ENCODE measurements at regions not wholly inside any gene's neighbourhood (a gene's known extent, or its start where the extent isn't known, plus 50 kb on each side); places are given as distances from the start of the nearest gene placed in this dataset.

DNA sequence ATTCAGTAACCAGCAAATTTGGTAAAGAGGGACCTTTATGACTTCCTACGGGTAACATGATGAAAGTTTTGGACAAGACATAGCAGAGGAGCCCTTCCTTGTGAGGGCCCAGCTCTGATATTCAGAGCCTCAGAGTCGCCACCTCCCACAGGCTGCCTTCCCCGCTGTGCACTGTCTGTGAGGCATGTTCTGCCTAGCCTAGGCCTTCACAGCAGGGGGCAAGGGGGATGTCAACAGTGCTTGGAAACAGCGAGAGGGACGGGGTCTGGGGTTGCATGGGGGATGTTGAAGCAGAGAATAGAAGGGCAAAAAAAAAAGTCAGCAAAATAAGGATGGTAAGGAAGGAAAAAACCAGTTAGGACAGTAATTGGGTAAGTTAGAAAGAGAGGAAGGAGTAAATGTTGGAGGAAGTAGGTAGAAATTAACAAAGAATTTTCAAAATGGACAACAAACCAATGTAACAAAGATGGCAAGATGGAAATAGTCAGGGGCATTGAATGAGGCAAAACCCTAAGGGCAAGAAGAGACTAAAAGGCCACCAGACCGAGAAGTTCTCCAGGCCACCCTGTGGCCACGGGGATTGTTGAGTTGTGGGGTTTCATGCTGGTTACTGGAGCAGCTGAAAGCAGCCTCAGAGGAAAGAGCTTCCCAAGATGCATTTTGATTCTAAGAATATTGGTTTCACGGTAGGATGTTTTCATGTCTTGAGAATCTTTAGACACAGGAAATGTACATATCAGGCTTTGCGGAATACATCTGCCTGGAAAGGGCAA, 139.8 kb downstream of the LY86 start:
- Histone ChIP-seq H3K36me3 (no peaks in the 10 kb centered on the region), H3K9me3 (replicated peaks) (no peaks in the 10 kb centered on the region), H3K4me1 (peaks cover 44% of the 10 kb centered on the region), H3K27me3 (ENCODE audit: low read depth) (no peaks in the 10 kb centered on the region), H3K27ac (replicated peaks) (no peak overlapping the region), H3K4me3 (no peak overlapping the region)
- intact Hi-C loops (cut with micrococcal nuclease), result loop anchor here (10.0 kb wide), 1 partner anchor 506 kb away; no protein-coding TSS in a partner anchor
- no peak for DNase-seq
- TF ChIP-seq, protein P1, sequence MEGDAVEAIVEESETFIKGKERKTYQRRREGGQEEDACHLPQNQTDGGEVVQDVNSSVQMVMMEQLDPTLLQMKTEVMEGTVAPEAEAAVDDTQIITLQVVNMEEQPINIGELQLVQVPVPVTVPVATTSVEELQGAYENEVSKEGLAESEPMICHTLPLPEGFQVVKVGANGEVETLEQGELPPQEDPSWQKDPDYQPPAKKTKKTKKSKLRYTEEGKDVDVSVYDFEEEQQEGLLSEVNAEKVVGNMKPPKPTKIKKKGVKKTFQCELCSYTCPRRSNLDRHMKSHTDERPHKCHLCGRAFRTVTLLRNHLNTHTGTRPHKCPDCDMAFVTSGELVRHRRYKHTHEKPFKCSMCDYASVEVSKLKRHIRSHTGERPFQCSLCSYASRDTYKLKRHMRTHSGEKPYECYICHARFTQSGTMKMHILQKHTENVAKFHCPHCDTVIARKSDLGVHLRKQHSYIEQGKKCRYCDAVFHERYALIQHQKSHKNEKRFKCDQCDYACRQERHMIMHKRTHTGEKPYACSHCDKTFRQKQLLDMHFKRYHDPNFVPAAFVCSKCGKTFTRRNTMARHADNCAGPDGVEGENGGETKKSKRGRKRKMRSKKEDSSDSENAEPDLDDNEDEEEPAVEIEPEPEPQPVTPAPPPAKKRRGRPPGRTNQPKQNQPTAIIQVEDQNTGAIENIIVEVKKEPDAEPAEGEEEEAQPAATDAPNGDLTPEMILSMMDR (IDR thresholded peaks at IDR 0.05; ENCODE audit: borderline replicate concordance), result no peak

DNA sequence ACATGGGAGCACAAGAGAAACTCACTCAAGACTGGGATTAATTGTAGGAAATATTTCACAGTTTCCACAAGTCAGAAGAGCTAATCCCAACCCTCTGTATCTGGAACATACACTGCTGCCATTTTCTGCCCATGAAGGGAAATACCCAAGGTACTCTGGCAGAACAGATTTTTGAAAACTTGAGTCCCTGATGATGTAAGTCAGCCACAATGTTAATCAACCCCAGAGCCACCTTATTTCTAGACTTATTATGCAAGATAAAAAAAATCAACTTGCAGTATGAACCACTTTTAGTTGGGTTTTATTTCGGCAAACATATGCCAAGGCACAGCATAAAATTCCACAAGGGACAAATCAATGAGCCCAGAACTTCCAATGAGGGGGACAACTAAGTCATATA, 141.5 kb downstream of the LY86 start:
- Histone ChIP-seq H3K4me1 (peaks cover 34% of the 10 kb centered on the region), H3K36me3 (no peaks in the 10 kb centered on the region), H3K27me3 (ENCODE audit: low read depth) (no peaks in the 10 kb centered on the region), H3K9me3 (replicated peaks) (no peaks in the 10 kb centered on the region), H3K4me3 (no peak overlapping the region), H3K27ac (replicated peaks) (no peak overlapping the region)
- TF ChIP-seq, protein P1 (IDR thresholded peaks at IDR 0.05; ENCODE audit: borderline replicate concordance), result no peak
- no peak for DNase-seq
- intact Hi-C loops (cut with micrococcal nuclease), result loop anchor here (10.0 kb wide), 1 partner anchor 505 kb away; no protein-coding TSS in a partner anchor

DNA sequence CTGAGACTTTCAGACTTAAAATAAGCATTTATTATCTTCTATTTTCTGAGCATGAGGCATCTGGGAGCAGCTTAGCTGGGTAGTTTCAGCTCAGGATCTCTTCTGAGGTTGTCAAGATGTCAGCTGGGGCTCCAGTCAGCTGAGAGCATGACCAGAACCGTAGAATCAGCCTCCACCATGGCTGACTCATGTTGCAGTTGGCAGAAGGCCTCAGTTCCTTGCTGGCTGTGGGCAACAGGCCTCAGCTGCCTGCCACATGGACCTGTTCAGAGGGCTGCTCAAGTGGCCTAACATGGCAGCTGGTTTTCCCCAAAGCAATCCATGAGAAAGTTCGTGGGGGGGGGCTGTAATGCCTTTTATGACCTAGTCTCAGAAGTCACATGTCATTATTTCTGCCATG, 142.3 kb downstream of the LY86 start:
- intact Hi-C loops (cut with micrococcal nuclease), result no loop called here
- Histone ChIP-seq H3K36me3 (no peaks in the 10 kb centered on the region), H3K4me3 (no peak overlapping the region), H3K9me3 (replicated peaks) (no peaks in the 10 kb centered on the region), H3K27me3 (ENCODE audit: low read depth) (no peaks in the 10 kb centered on the region), H3K27ac (replicated peaks) (peak overlapping the region; percentile 62), H3K4me1 (peaks cover 29% of the 10 kb centered on the region)
- TF ChIP-seq, protein P1 (IDR thresholded peaks at IDR 0.05; ENCODE audit: borderline replicate concordance), result no peak
- no peak for DNase-seq

DNA sequence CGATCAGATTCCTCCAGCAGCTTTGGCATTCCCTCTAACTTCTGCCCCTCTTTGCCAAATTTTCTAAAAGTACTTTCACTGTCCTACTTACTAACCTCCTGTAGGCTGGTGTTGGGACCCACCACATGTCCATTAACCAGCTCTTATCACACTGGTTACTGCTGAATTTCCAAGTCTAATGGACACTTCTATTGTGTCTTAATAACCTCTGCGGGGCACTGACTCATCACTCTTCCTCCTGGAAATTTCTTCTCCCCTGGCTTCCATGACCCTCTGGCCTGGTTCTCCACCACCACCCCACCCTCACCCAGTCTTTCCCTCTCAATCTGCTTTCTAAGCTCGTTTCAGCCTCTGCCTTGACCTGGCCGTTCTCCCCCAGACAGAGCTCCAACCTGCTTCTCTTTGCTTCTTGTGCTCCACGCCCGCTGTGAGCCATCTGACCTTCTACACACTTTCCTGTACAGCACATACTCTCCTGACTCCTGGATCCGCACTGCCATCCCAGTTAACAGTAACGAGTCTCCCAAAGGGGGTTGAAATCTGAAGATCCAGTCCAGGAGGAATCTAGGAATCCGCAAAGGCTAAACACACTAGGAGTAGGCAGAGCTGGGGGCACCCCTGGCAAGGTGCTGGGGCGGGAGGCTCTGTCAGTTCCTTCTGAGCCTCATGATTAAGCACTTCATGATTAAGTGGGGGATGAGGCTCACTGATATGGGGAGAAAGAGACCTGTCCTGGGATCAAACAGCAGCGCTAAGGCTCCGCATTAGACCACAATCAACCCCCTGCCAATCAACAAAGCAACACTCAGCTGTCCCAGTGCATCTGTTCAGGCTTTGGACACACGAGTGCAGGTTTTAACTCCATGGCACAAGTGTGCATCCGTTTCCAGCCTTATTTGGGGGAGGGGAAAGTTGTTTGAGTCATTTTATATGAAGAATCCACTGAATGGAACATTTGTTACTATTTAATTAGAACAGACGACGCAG, 146.3 kb downstream of the LY86 start:
- H3K36me3 ChIP-seq, result no peaks in the 10 kb centered on the region
- H3K4me1 ChIP-seq, result peaks cover 49% of the 10 kb centered on the region
- no peaks in the 10 kb centered on the region for H3K27me3 ChIP-seq (ENCODE audit: low read depth)
- peak overlapping the region; percentile 89 for H3K27ac ChIP-seq (replicated peaks)
- no peaks in the 10 kb centered on the region for H3K9me3 ChIP-seq (replicated peaks)
- intact Hi-C loops (cut with micrococcal nuclease), result no loop called here
- no peak for DNase-seq
- TF ChIP-seq, protein P1 (IDR thresholded peaks at IDR 0.05; ENCODE audit: borderline replicate concordance), result no peak
- peak overlapping the region; percentile 12 for H3K4me3 ChIP-seq

DNA sequence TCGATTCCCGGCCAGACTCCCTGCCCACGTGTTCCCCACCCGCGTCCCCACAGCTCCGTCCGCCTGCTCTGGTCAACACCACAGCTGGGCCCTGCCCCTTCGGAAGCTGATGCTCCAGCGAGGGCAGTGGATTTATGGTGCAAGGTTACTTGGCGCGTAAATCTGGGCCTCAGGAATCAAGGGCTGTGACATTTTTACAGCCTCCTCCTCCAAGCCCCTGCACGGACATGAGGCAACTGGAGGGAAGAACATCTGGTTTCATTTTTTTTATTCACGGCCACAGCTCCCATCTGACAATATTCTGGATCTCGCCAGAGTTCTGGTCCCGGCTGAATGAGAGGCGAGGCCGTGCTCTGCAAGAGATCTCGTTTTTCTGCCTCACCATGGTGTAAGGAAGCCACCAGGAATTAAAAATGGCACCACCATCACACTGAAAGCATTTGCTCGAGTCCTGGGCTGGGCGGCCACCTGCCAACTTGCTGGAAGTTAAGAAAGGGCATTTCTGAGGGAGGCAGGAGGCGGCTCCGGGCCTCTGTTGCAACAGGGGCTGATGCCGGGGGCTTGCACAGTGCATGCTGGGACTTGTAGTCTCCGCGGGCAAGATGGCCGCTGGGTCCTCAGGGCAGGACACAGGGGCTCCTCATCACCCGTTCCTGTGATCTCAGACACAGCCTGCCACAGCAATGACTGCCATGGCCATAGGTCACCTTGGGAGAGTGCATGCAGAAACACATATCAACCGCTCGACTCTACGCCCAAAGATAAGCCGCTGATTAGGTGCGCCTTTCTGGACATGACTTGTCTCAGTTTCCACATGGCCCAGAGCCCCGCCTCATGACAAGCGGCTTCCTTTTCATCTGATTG, 148.5 kb downstream of the LY86 start:
- peaks cover 59% of the 10 kb centered on the region for H3K4me1 ChIP-seq
- no peaks in the 10 kb centered on the region for H3K9me3 ChIP-seq (replicated peaks)
- TF ChIP-seq, protein P1 (IDR thresholded peaks at IDR 0.05; ENCODE audit: borderline replicate concordance), result no peak
- DNase-seq, result peak; percentile 84
- peak overlapping the region; percentile 63 for H3K4me3 ChIP-seq
- peak overlapping the region; percentile 89 for H3K27ac ChIP-seq (replicated peaks)
- intact Hi-C loops (cut with micrococcal nuclease), result no loop called here
- H3K36me3 ChIP-seq, result no peaks in the 10 kb centered on the region
- H3K27me3 ChIP-seq (ENCODE audit: low read depth), result no peaks in the 10 kb centered on the region

Measured in left ventricle myocardium inferior (tissue), 1 donor.